Natural killer cell (primary cell): ENCODE measurements at regions not wholly inside any gene's neighbourhood (a gene's known extent, or its start where the extent isn't known, plus 50 kb on each side); places are given as distances from the start of the nearest gene placed in this dataset.
A peak's percentile ranks its signal among the peaks of the same experiment; 100 is the strongest.

Source experiments
- ATAC-seq, 3 donors: fragments of 150-1000 bp in 2 of 3; fragments of 200-7000 bp in 1 of 3; cut with Tn5 transposase; 1 replicate in 1 of 3; 2 replicates in 2 of 3; pipeline ENCODE4 v1.10.0; 2021; ENCODE audit warnings: mild to moderate bottlenecking in 2 of 3, moderate library complexity in 2 of 3
- DNase-seq, 2 donors: peaks; one replicate each; pipeline versions ENCODE4 v3.0.0 to v3.0.0-alpha.2; 2013 to 2021; ENCODE audit warnings: mixed read lengths in 1 of 2
- H3K27ac ChIP-seq: one replicate; pipeline ENCODE4 v1.5.1; 2013; ENCODE audit warnings: mild to moderate bottlenecking, low read length
- H3K27me3 ChIP-seq: one replicate; pipeline ENCODE4 v1.6.1; 2013; ENCODE audit warnings: low read length; ENCODE audit not compliant: control insufficient read depth, insufficient read depth
- H3K36me3 ChIP-seq: one replicate; pipeline ENCODE4 v1.6.1; 2013; ENCODE audit warnings: low read length; ENCODE audit not compliant: control insufficient read depth, insufficient read depth
- H3K4me1 ChIP-seq: one replicate; pipeline ENCODE4 v1.6.1; 2013; ENCODE audit warnings: low read length; ENCODE audit not compliant: control insufficient read depth, insufficient read depth
- H3K4me3 ChIP-seq: one replicate; pipeline ENCODE4 v1.5.1; 2013; ENCODE audit warnings: low read length
- H3K9me3 ChIP-seq: one replicate; pipeline ENCODE4 v1.6.1; 2013; ENCODE audit warnings: low read length; ENCODE audit not compliant: control insufficient read depth, insufficient read depth
- H3K27ac Mint-ChIP-seq, 2 donors: one replicate each; pipeline ENCODE4 v1.8.0; 2022; ENCODE audit warnings: mild to moderate bottlenecking in 2 of 2, mixed read lengths in 2 of 2, moderate library complexity in 1 of 2
- H3K27me3 Mint-ChIP-seq, 2 donors: one replicate each; pipeline ENCODE4 v1.8.0; 2022; ENCODE audit warnings: low read depth in 2 of 2, mixed read lengths in 2 of 2
- H3K36me3 Mint-ChIP-seq: one replicate; pipeline ENCODE4 v1.8.0; 2022; ENCODE audit warnings: mixed read lengths
- H3K4me1 Mint-ChIP-seq, 2 donors: one replicate each; pipeline ENCODE4 v1.8.0; 2022; ENCODE audit warnings: mixed read lengths in 2 of 2
- H3K4me3 Mint-ChIP-seq: one replicate; pipeline ENCODE4 v1.8.0; 2022; ENCODE audit warnings: mild to moderate bottlenecking, moderate library complexity, mixed read lengths
- H3K9me3 Mint-ChIP-seq, 2 donors: one replicate each; pipeline ENCODE4 v1.8.0; 2022; ENCODE audit warnings: mixed read lengths in 2 of 2
- CTCF ChIP-seq: fragments of 200-600 bp; IDR thresholded peaks from one replicate; pipeline ENCODE4 v1.8.0; 2022; ENCODE audit warnings: antibody characterized with exemption
- WGBS: methylation state at CpG from one replicate; pipeline ENCODE4 v1.1.7; 2013; ENCODE audit warnings: missing lambda C conversion rate; ENCODE audit not compliant: insufficient coverage; 5-methylcytosine and 5-hydroxymethylcytosine counted together
- intact Hi-C: fragments of 100-400 bp; cut with micrococcal nuclease; formaldehyde crosslinking; loops from one replicate; pipeline ENCODE4 v1.14.2; 2022

DNA sequence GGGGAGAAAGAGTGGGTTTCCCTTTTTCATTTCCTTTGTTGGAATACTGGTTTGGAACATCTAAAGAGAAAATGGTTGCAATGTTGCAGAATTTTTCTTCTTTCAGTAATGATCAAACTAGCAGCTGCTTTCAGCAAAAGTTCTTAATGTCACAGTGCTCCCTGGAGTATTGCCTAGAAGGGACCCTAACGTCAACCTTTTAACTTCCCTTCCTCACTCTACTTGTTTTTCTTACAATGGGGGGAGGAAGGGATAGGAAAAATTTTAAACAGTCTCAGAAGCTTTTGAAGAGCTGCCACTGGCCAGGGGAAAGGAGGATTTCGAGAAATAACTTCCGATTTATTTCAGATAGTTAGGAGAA lies 521.8 kb downstream of the MED13L start:
- Mint-ChIP-seq H3K27ac (no peak overlapping the region), H3K4me1 (no peaks in the 10 kb centered on the region), H3K27me3 (peaks cover 8% of the 10 kb centered on the region in 2 donors), H3K4me3 (no peak overlapping the region), H3K9me3 (no peaks in the 10 kb centered on the region), H3K36me3 (no peaks in the 10 kb centered on the region)
- Histone ChIP-seq H3K4me1 (no peaks in the 10 kb centered on the region), H3K27me3 (no peaks in the 10 kb centered on the region), H3K36me3 (no peaks in the 10 kb centered on the region), H3K9me3 (no peaks in the 10 kb centered on the region), H3K4me3 (no peak overlapping the region), H3K27ac (no peak overlapping the region)
- WGBS = no CpG with 5 or more reads among the region's 3 CpGs
- DNase-seq = no peak
- ATAC-seq = no peak
- no peak for TF ChIP-seq CTCF
- intact Hi-C loops = no loop called here

GRCh38 chr12:115755061-115755724 lies 522.3 kb downstream of the MED13L start:
- Mint-ChIP-seq H3K27me3 (peaks cover 7 to 8% of the 10 kb centered on the region in 2 donors), H3K36me3 (no peaks in the 10 kb centered on the region), H3K4me1 (no peaks in the 10 kb centered on the region), H3K9me3 (no peaks in the 10 kb centered on the region), H3K4me3 (no peak overlapping the region), H3K27ac (no peak overlapping the region)
- H3K4me3 ChIP-seq = no peak overlapping the region
- H3K27ac ChIP-seq = no peak overlapping the region
- no peaks in the 10 kb centered on the region for H3K27me3 ChIP-seq
- no peaks in the 10 kb centered on the region for H3K36me3 ChIP-seq
- ATAC-seq = no peak
- TF ChIP-seq CTCF = no peak
- DNase-seq = no peak
- 64% methylated on average over 8 of the region's 9 CpGs for WGBS
- intact Hi-C loops = no loop called here
- H3K4me1 ChIP-seq = no peaks in the 10 kb centered on the region
- H3K9me3 ChIP-seq = no peaks in the 10 kb centered on the region

DNA sequence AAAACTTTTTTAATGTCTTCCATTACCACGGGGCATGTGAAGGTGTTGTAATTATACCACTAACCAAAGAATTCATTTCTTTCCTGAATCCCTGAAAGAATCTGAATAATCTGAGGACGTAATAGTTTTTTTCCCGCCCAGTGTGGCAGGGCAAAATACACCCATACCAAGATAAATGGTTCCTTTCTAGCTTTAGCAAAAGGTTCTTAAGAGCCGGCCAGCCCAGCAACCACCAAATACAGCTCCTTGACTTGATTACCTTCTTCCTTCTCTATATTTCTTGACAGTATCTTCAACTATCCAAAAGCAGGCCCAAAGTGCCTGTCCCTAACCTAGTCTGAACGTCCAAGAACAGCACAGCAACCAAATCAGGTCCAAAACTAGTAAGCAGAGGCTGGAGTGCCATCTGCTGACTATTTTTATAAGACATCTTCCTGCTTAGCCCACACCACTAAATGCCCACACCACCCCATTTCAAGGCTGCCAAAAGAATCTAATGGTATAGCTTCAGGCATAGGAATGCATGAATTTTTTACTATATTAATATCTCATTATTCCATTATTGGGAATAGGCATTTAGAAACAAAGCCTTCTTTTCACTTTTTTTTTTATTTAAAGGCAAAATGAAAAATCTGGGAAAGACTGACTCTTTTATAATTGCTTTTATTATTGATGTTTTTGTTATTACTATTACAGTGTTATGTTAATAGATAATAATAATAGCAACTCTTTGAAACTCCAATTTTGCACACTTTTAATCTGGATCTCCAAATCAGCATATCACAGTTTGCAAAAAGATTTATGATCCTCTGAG lies 524.4 kb downstream of the MED13L start:
- TF ChIP-seq CTCF = no peak
- no peak overlapping the region for H3K4me3 Mint-ChIP-seq
- ATAC-seq (no peak), DNase-seq (peak in 1 of 2 donors; percentile 8)
- no peaks in the 10 kb centered on the region for H3K36me3 Mint-ChIP-seq
- Histone ChIP-seq H3K36me3 (no peaks in the 10 kb centered on the region), H3K4me3 (no peak overlapping the region), H3K4me1 (no peaks in the 10 kb centered on the region), H3K27ac (no peak overlapping the region), H3K9me3 (no peaks in the 10 kb centered on the region), H3K27me3 (no peaks in the 10 kb centered on the region)
- H3K27me3 Mint-ChIP-seq = peaks cover 7 to 8% of the 10 kb centered on the region in 2 donors
- no peaks in the 10 kb centered on the region for H3K9me3 Mint-ChIP-seq
- WGBS = 62% methylated on average over 5 of the region's 5 CpGs
- no peaks in the 10 kb centered on the region for H3K4me1 Mint-ChIP-seq
- H3K27ac Mint-ChIP-seq = no peak overlapping the region
- intact Hi-C loops = no loop called here
